SK-N-SH (cell line): ENCODE measurements at regions not wholly inside any gene's neighbourhood (a gene's known extent, or its start where the extent isn't known, plus 50 kb on each side); places are given as distances from the start of the nearest gene placed in this dataset.

ENCODE experiments used
- CTCF ChIA-PET: fragments of 300-600, 350-600 bp; formaldehyde crosslinking; extraction: SDS; loops from one replicate; lab custom pipeline; 2021; lab: Yijun Ruan, JAX
- POLR2A ChIA-PET: fragments of 350-600 bp; sonication (Branson Sonifier 250); formaldehyde crosslinking; extraction: SDS; loops from one replicate; lab custom pipeline; 2020; ENCODE audit warnings: antibody characterized with exemption, inconsistent platforms; lab: Yijun Ruan, JAX
- DNase-seq: peaks from one replicate; pipeline ENCODE4 v3.0.0; 2012
- H2AFZ ChIP-seq: fragments of 200-600 bp; sonication (generic); 2 replicates; pipeline ENCODE4 v1.8.1; 2016; ENCODE audit warnings: antibody characterized with exemption, mild to moderate bottlenecking, low read depth
- H3F3A ChIP-seq: fragments of 200-600 bp; sonication (generic); replicated peaks from 2 replicates; pipeline ENCODE3; 2016; ENCODE audit warnings: antibody characterized with exemption, mild to moderate bottlenecking; ENCODE audit not compliant: insufficient read depth
- H3K27ac ChIP-seq, 2 experiments: fragments of 200-500 bp in 1 of 2; fragments of 200-600 bp in 1 of 2; sonication (Bioruptor generic) in 1 of 2; sonication (generic), shearing (Covaris generic) in 1 of 2; 2 replicates each; pipeline versions ENCODE4 v1.5.1 to v1.6.1; 2014 to 2016; ENCODE audit warnings: low read depth in 2 of 2, inconsistent platforms in 1 of 2, low read length in 1 of 2, mild to moderate bottlenecking in 1 of 2, mixed read lengths in 1 of 2
- H3K27me3 ChIP-seq: fragments of 200-600 bp; sonication (generic), shearing (Covaris generic); 2 replicates; pipeline ENCODE4 v1.6.1; 2016; ENCODE audit warnings: mixed run types; ENCODE audit not compliant: insufficient read depth
- H3K36me3 ChIP-seq, 2 experiments: fragments of 200-500 bp in 1 of 2; fragments of 200-600 bp in 1 of 2; sonication (Bioruptor generic) in 1 of 2; sonication (generic) in 1 of 2; replicated peaks in 1 of 2; 2 replicates each; pipeline versions ENCODE3 to v1.5.1; 2014 to 2016; ENCODE audit warnings: low read length in 1 of 2, mild to moderate bottlenecking in 1 of 2; ENCODE audit not compliant: insufficient read depth in 2 of 2, control insufficient read depth in 1 of 2
- H3K4me1 ChIP-seq, 2 experiments: fragments of 200-500 bp in 1 of 2; fragments of 200-600 bp in 1 of 2; sonication (Bioruptor generic) in 1 of 2; sonication (generic), shearing (Covaris generic) in 1 of 2; 2 replicates each; pipeline versions ENCODE4 v1.5.1 to v1.6.1; 2014 to 2016; ENCODE audit warnings: low read depth in 1 of 2, low read length in 1 of 2, mixed run types in 1 of 2; ENCODE audit not compliant: insufficient read depth in 2 of 2, control insufficient read depth in 1 of 2
- H3K4me2 ChIP-seq: fragments of 200-600 bp; sonication (generic), shearing (Covaris generic); 2 replicates; pipeline ENCODE4 v1.6.1; 2017; ENCODE audit warnings: mixed run types
- H3K4me3 ChIP-seq, 2 experiments: fragments of 200-500 bp in 1 of 2; fragments of 200-600 bp in 1 of 2; sonication (Bioruptor generic) in 1 of 2; sonication (generic), shearing (Covaris generic) in 1 of 2; 2 replicates each; pipeline versions ENCODE4 v1.5.1 to v1.8.1; 2014 to 2016; ENCODE audit warnings: low read depth in 2 of 2, inconsistent platforms in 1 of 2, low read length in 1 of 2, mild to moderate bottlenecking in 1 of 2, mixed read lengths in 1 of 2, moderate library complexity in 1 of 2
- H3K79me2 ChIP-seq: fragments of 200-600 bp; sonication (generic); 2 replicates; pipeline ENCODE4 v1.8.1; 2017; ENCODE audit warnings: mild to moderate bottlenecking; ENCODE audit not compliant: insufficient read depth
- H3K9ac ChIP-seq: fragments of 200-600 bp; sonication (generic); 2 replicates; pipeline ENCODE4 v1.6.1; 2017; ENCODE audit warnings: mixed run types
- H3K9me2 ChIP-seq: fragments of 200-600 bp; sonication (generic); 2 replicates; pipeline ENCODE4 v1.6.1; 2017; ENCODE audit warnings: mixed run types
- H3K9me3 ChIP-seq: fragments of 200-600 bp; sonication (generic); 2 replicates; pipeline ENCODE4 v1.6.1; 2017; ENCODE audit warnings: mixed run types, mild to moderate bottlenecking, moderate library complexity
- H4K20me1 ChIP-seq: fragments of 200-600 bp; sonication (generic); 2 replicates; pipeline ENCODE4 v1.6.1; 2017; ENCODE audit warnings: mild to moderate bottlenecking, mixed run types; ENCODE audit not compliant: insufficient read depth
- ELF1 ChIP-seq: IDR thresholded peaks from 2 replicates; pipeline ENCODE4 v1.4.0; 2012
- EP300 ChIP-seq, 2 experiments: IDR thresholded peaks; 2 replicates each; pipeline versions ENCODE4 v1.4.0 to v1.6.1; 2012; ENCODE audit warnings: borderline replicate concordance in 1 of 2, low read depth in 1 of 2, low read length in 1 of 2
- FOSL2 ChIP-seq: IDR thresholded peaks from 2 replicates; pipeline ENCODE4 v1.4.0; 2012; ENCODE audit warnings: low read depth, mild to moderate bottlenecking, moderate library complexity, borderline replicate concordance
- FOXJ3 ChIP-seq: sonication (generic); formaldehyde crosslinking; IDR thresholded peaks from 2 replicates; pipeline ENCODE4 v1.5.1; 2020; ENCODE audit warnings: mild to moderate bottlenecking, missing genetic modification reagents
- FOXM1 ChIP-seq: IDR thresholded peaks from 2 replicates; pipeline ENCODE4 v1.4.0; 2012; ENCODE audit warnings: low read depth, mild to moderate bottlenecking
- GABPA ChIP-seq: IDR thresholded peaks from 2 replicates; pipeline ENCODE4 v1.4.0; 2012; ENCODE audit warnings: low read depth, mild to moderate bottlenecking
- JUND ChIP-seq: IDR thresholded peaks from 2 replicates; pipeline ENCODE4 v1.4.0; 2012
- MEF2A ChIP-seq: IDR thresholded peaks from 2 replicates; pipeline ENCODE4 v1.4.0; 2012; ENCODE audit warnings: low read depth, borderline replicate concordance
- NRF1 ChIP-seq: IDR thresholded peaks from 2 replicates; pipeline ENCODE4 v1.6.1; 2012; ENCODE audit warnings: low read depth, mild to moderate bottlenecking, low read length
- POLR2AphosphoS5 ChIP-seq: IDR thresholded peaks from 2 replicates; pipeline ENCODE4 v1.6.1; 2012; ENCODE audit warnings: low read depth, low read length
- RAD21 ChIP-seq: IDR thresholded peaks from 2 replicates; pipeline ENCODE4 v1.6.1; 2012; ENCODE audit warnings: mild to moderate bottlenecking, low read length
- RCOR1 ChIP-seq: fragments of 150-350 bp; IDR thresholded peaks from 2 replicates; pipeline ENCODE4 v1.6.1; 2017; ENCODE audit warnings: antibody characterized with exemption, low read length
- RFX5 ChIP-seq: IDR thresholded peaks from 2 replicates; pipeline ENCODE4 v1.6.1; 2012; ENCODE audit warnings: mild to moderate bottlenecking, improper control_type of control experiment, low read length
- RXRA ChIP-seq: IDR thresholded peaks from 2 replicates; pipeline ENCODE4 v1.4.0; 2012; ENCODE audit warnings: low read depth, mild to moderate bottlenecking, borderline replicate concordance
- SIN3A ChIP-seq: IDR thresholded peaks from 2 replicates; pipeline ENCODE4 v1.6.1; 2012; ENCODE audit warnings: low read depth, mild to moderate bottlenecking, low read length, moderate library complexity, borderline replicate concordance
- SMC3 ChIP-seq: IDR thresholded peaks from 2 replicates; pipeline ENCODE4 v1.6.1; 2012; ENCODE audit warnings: low read depth, low read length, improper control_type of control experiment
- TAF1 ChIP-seq: IDR thresholded peaks from 2 replicates; pipeline ENCODE4 v1.6.1; 2012; ENCODE audit warnings: low read depth, mild to moderate bottlenecking, low read length, moderate library complexity, borderline replicate concordance
- TEAD4 ChIP-seq: IDR thresholded peaks from 2 replicates; pipeline ENCODE4 v1.4.0; 2012; ENCODE audit warnings: mild to moderate bottlenecking, borderline replicate concordance; ENCODE audit not compliant: insufficient read depth
- YY1 ChIP-seq: IDR thresholded peaks from 2 replicates; pipeline ENCODE4 v1.4.0; 2012; ENCODE audit warnings: low read depth, mild to moderate bottlenecking
- WGBS: methylation state at CpG from one replicate; pipeline ENCODE4 v1.1.6; 2017; ENCODE audit warnings: low lambda C conversion rate; 5-methylcytosine and 5-hydroxymethylcytosine counted together
- TF ChIP-seq, protein P1 (sequence below): fragments of 150-350 bp; IDR thresholded peaks from 2 replicates; pipeline ENCODE4 v1.6.1; 2016; ENCODE audit warnings: mild to moderate bottlenecking, low read depth, low read length
- TF ChIP-seq, protein P2 (sequence below): IDR thresholded peaks from 2 replicates; pipeline ENCODE4 v1.4.0; 2012; ENCODE audit warnings: low read depth
- TF ChIP-seq, protein P3 (sequence below): IDR thresholded peaks from 2 replicates; pipeline ENCODE4 v1.4.0; 2012; ENCODE audit warnings: low read depth, borderline replicate concordance
- TF ChIP-seq, protein P4 (sequence below): IDR thresholded peaks from 2 replicates; pipeline ENCODE4; 2012

DNA sequence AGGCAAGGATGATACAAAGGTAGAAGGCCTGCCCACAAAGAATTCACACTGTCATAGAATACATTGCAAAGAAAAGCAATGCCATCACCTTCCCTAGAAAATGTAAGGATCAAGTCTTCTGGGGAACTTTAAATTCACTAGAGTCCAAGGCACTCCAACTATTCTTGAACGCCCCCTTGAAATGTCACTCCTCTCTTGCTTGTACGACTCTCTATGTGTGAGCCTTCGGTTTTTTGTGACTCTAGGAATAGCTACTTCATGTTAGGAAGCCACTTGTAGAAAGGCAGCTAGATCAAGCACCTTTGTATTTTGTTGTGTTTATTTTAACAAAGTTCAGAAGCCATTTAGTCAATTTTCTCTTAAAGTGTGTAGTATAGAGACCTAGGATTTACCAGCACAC, 159.2 kb upstream of the ARID1B start:
- no peaks in the 10 kb centered on the region for H3K79me2 ChIP-seq
- H3K9ac ChIP-seq = no peak overlapping the region
- H3K27ac ChIP-seq = no peak overlapping the region
- no peaks in the 10 kb centered on the region for H3K9me2 ChIP-seq
- no peak overlapping the region for H2AFZ ChIP-seq
- H3K27me3 ChIP-seq = no peaks in the 10 kb centered on the region
- no peaks in the 10 kb centered on the region for H3K36me3 ChIP-seq
- ChIA-PET POLR2A (interaction anchor here (1.7 kb wide), 1 partner anchor 161 kb away, joined by 6 read pairs; no protein-coding TSS in a partner anchor), CTCF (interaction anchor here (1.1 to 1.5 kb wide), 3 partner anchors 19 to 65 kb away, joined by 3 to 4 read pairs (median 3); no protein-coding TSS in a partner anchor)
- no peaks in the 10 kb centered on the region for H4K20me1 ChIP-seq
- WGBS = 71% methylated on average over 3 of the region's 3 CpGs
- no peaks in the 10 kb centered on the region for H3F3A ChIP-seq
- TF ChIP-seq NRF1 (no peak), SIN3A (no peak), FOXM1 (no peak), JUND (no peak), RCOR1 (no peak), RFX5 (no peak), FOXJ3 (CRISPR knock-in tag) (no peak), TEAD4 (no peak), RXRA (no peak), EP300 (IDR thresholded peaks at IDR 0.05; ENCODE audit: borderline replicate concordance in 1 of 2, low read depth in 1 of 2, low read length in 1 of 2) (no peak), POLR2AphosphoS5 (no peak), GABPA (no peak)
- TF ChIP-seq, protein P1, sequence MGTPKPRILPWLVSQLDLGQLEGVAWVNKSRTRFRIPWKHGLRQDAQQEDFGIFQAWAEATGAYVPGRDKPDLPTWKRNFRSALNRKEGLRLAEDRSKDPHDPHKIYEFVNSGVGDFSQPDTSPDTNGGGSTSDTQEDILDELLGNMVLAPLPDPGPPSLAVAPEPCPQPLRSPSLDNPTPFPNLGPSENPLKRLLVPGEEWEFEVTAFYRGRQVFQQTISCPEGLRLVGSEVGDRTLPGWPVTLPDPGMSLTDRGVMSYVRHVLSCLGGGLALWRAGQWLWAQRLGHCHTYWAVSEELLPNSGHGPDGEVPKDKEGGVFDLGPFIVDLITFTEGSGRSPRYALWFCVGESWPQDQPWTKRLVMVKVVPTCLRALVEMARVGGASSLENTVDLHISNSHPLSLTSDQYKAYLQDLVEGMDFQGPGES = no peak
- TF ChIP-seq, protein P2, sequence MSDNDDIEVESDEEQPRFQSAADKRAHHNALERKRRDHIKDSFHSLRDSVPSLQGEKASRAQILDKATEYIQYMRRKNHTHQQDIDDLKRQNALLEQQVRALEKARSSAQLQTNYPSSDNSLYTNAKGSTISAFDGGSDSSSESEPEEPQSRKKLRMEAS = no peak
- TF ChIP-seq, protein P3, sequence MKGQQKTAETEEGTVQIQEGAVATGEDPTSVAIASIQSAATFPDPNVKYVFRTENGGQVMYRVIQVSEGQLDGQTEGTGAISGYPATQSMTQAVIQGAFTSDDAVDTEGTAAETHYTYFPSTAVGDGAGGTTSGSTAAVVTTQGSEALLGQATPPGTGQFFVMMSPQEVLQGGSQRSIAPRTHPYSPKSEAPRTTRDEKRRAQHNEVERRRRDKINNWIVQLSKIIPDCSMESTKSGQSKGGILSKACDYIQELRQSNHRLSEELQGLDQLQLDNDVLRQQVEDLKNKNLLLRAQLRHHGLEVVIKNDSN = no peak
- H3K4me2 ChIP-seq = no peak overlapping the region
- DNase-seq = no peak
- no peaks in the 10 kb centered on the region for H3K9me3 ChIP-seq
- H3K4me3 ChIP-seq = no peak overlapping the region
- H3K4me1 ChIP-seq = peaks cover 0 to 16% of the 10 kb centered on the region in 2 experiments; a peak in 1 of 4 replicates

DNA sequence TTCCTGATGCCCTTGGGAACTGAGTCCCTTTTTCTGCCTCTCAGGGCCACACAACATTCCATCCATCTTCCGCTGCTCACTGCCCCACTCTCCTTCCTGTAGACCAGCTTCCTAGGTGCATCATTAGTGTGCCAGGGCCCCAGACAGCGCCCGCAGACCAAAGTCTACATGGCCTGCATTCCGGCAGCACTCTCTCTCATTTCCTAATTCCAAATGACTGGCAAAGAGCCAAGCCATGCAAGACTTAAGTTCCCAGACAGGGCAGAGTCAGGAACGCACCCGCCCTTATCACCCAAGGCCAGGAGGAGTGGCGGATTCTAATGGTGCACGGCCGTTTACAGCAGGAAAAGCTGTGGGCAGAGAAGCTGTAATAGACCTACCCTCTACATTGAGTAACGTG, 159.8 kb upstream of the ARID1B start:
- Histone ChIP-seq H3K4me3 (no peak overlapping the region), H3K36me3 (no peaks in the 10 kb centered on the region), H3K79me2 (no peaks in the 10 kb centered on the region), H3K9me2 (no peaks in the 10 kb centered on the region), H3F3A (no peaks in the 10 kb centered on the region), H3K4me1 (peaks cover 0 to 16% of the 10 kb centered on the region in 2 experiments; a peak in 1 of 4 replicates)
- no peak for DNase-seq
- CTCF ChIA-PET = interaction anchor here (1.1 to 1.5 kb wide), 2 partner anchors 20 to 65 kb away, joined by 3 to 4 read pairs; no protein-coding TSS in a partner anchor
- POLR2A ChIA-PET = no interaction called here
- TF ChIP-seq EP300 (IDR thresholded peaks at IDR 0.05; ENCODE audit: borderline replicate concordance in 1 of 2, low read depth in 1 of 2, low read length in 1 of 2) (no peak), FOXM1 (no peak), TAF1 (no peak), MEF2A (no peak), RAD21 (no peak), SMC3 (no peak), FOSL2 (no peak), ELF1 (no peak), RXRA (no peak), YY1 (no peak), GABPA (no peak)
- TF ChIP-seq, protein P4, sequence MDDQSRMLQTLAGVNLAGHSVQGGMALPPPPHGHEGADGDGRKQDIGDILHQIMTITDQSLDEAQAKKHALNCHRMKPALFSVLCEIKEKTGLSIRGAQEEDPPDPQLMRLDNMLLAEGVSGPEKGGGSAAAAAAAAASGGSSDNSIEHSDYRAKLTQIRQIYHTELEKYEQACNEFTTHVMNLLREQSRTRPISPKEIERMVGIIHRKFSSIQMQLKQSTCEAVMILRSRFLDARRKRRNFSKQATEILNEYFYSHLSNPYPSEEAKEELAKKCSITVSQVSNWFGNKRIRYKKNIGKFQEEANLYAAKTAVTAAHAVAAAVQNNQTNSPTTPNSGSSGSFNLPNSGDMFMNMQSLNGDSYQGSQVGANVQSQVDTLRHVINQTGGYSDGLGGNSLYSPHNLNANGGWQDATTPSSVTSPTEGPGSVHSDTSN = no peak
- TF ChIP-seq, protein P3 = no peak
- TF ChIP-seq, all 33 proteins: peak for 0
- H3K27ac ChIP-seq = no peak overlapping the region
- WGBS = 74% methylated on average over 9 of the region's 10 CpGs
- no peaks in the 10 kb centered on the region for H3K27me3 ChIP-seq
- H3K9me3 ChIP-seq = no peaks in the 10 kb centered on the region
- H2AFZ ChIP-seq = no peak overlapping the region
- no peaks in the 10 kb centered on the region for H4K20me1 ChIP-seq
- H3K9ac ChIP-seq = no peak overlapping the region
- no peak overlapping the region for H3K4me2 ChIP-seq
